Panc1 (cell line): ENCODE measurements at regions not wholly inside any gene's neighbourhood (a gene's known extent, or its start where the extent isn't known, plus 50 kb on each side); places are given as distances from the start of the nearest gene placed in this dataset.

ENCODE experiments used
- CTCF ChIP-seq: fragments of 450-650 bp; IDR thresholded peaks from 2 replicates; pipeline ENCODE4 v1.5.1; 2017; ENCODE audit warnings: mild to moderate bottlenecking
- POLR2AphosphoS5 ChIP-seq: IDR thresholded peaks from 2 replicates; pipeline ENCODE4 v1.6.1; 2012; ENCODE audit warnings: mild to moderate bottlenecking, low read depth, low read length, moderate library complexity
- REST ChIP-seq, 2 experiments: IDR thresholded peaks; 2 replicates each; pipeline ENCODE4 v1.6.1; 2011 to 2012; ENCODE audit warnings: low read depth in 2 of 2, control low read depth in 1 of 2, low read length in 1 of 2, mild to moderate bottlenecking in 1 of 2, moderate library complexity in 1 of 2; ENCODE audit not compliant: insufficient read depth in 1 of 2
- SIN3A ChIP-seq: IDR thresholded peaks from 2 replicates; pipeline ENCODE4 v1.6.1; 2012; ENCODE audit warnings: low read depth, mild to moderate bottlenecking, low read length, moderate library complexity, borderline replicate concordance; ENCODE audit not compliant: insufficient read depth
- TCF7L2 ChIP-seq: IDR thresholded peaks from 2 replicates; pipeline ENCODE4 v1.6.1; 2011; ENCODE audit warnings: mild to moderate bottlenecking, low read depth, low read length, inconsistent platforms

GRCh38 chr10:8269976-8270375 lies 215.5 kb downstream of the GATA3 start:
- TF ChIP-seq TCF7L2 (no peak), SIN3A (no peak), CTCF (no peak), REST (IDR thresholded peaks at IDR 0.05; ENCODE audit: insufficient read depth in 1 of 2, low read depth in 2 of 2, low read length in 1 of 2) (no peak), POLR2AphosphoS5 (no peak)
